Activated naive CD4-positive, alpha-beta T cell (primary cell): ENCODE measurements at regions not wholly inside any gene's neighbourhood (a gene's known extent, or its start where the extent isn't known, plus 50 kb on each side); places are given as distances from the start of the nearest gene placed in this dataset.

Experiments
- DNase-seq, 4 experiments: peaks; one replicate each; lab custom pipeline; 2025; lab: John Stamatoyannopoulos, UW

DNA sequence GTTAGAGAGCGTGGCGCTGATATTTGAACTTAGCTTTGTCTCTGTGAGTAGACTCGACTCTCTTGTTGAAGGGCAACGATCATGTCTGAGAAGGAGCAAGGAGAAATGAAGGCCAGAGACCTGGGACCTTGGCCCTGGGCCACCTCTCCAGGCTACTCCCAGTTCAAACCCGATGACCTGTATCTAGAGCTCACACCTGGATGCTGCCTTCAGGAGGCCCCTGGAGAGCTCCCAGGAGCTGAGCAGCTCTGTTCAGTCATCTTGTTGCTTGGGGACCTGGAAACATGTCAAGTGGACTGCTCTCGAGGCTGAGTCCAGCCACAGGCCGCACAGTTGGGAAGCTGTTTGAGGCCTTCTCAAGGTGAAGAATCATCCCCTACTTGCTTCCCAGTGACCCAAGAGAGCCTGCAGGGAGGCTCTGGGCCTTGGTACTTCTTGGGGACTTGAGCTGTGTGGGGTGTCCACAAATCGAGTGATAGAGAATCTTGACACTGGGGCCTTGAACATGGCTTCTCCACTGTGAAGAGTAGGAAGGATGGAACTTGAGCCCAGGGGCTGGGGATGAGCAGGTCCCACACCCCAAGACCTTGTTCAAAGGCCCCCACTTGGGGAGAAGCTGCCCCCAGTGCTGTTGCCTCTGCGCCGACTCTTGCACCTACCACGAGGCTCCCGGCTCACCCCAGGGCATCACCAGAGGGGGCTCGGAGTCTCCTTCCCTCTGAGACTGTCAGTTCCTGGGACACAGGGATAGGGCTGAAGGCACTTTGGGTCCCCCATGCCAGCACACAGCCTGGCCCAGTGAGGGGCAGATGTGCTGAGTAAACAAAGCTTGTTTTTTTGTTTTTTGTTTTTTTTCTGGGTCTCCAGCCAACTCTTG is 112.1 kb downstream of the IRX5 start:
- DNase-seq, result no peak

GRCh38 chr16:55043499-55043898 is 112.8 kb downstream of the IRX5 start:
- DNase-seq, result no peak

- no peak for DNase-seq
Measured at GRCh38 chr16:55044201-55044975, 113.7 kb downstream of the IRX5 start.

- DNase-seq, result no peak
Measured at GRCh38 chr16:55045329-55045728, 114.7 kb downstream of the IRX5 start.

GRCh38 chr16:55045756-55046460 is 115.2 kb downstream of the IRX5 start:
- DNase-seq, result no peak

DNA sequence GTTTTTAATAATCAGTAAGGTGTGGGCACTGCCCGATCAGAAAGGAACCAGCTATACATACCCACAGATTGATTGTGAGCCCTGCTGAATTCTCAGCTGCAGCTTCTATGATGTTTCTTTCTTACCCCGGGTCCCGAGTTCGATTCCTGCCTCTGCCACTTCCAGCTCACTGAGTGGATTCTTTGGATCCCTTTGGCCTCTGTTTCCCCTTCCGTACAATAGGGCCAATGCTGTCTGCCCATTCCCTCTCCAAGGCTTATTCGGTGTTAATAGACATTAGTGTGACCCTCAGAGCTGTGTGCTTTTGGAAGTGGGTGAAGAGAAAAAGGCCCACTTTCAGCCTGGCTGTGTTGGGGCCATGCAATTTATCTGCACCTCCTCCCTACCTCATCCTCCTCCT is 115.8 kb downstream of the IRX5 start:
- DNase-seq, result no peak

DNA sequence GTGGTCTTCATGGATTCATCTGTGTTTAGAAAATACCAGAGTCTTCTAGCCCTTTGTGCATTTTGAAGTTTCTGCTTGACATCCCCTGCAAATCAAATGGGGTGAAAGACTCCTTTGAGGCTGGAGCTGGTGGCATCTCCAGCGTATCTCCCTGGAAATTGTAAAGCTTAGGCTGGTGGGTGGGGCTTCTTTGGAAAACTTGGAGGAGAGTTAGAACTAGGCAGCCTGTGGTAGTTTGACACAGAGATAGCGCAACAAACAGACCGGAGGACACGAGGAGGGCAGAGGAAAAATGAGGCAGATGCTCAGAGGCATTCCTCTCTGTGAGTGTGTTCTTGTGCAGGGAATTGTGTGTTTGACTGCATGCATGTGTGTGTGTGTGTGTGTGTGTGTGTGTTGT is 116.3 kb downstream of the IRX5 start:
- no peak for DNase-seq

- no peak for DNase-seq
Measured at GRCh38 chr16:55047331-55047730, 116.7 kb downstream of the IRX5 start.

DNA sequence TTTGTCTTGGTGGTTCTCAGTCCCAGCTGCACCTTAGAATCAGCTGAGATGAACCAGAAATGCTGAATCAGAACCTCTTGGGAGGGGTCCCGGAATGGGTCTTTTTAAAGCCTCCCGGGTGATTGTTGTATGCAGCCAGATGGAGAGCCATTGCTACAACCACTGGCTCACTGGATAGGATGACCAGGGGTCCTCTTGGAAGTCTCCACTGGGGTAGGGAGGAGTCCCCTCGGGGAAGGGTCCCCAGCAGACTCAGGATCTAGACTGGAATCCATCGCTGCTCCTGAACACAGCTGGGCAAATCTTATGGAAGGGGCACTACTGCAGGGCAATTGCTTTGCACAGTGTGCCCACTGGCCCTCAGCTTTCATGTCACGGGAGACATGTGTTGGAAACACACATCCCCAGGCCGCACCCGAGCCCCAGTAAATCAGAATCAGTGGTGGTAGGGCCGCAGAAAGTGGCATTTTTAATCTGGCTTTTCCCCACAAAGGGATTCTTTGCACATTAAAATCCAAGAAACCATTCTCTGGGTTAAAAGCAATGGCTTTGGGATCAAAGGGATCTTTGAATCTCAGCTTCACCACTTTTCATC is 117.3 kb downstream of the IRX5 start:
- no peak for DNase-seq

GRCh38 chr16:55048745-55049144 is 118.1 kb downstream of the IRX5 start:
- DNase-seq, result no peak

- no peak for DNase-seq
Measured at GRCh38 chr16:55051571-55052347, 121.1 kb downstream of the IRX5 start.

- DNase-seq, result no peak
Measured at GRCh38 chr16:55052348-55052734, 121.7 kb downstream of the IRX5 start.

- no peak for DNase-seq
Measured at GRCh38 chr16:55052741-55053415, 122.2 kb downstream of the IRX5 start.

DNA sequence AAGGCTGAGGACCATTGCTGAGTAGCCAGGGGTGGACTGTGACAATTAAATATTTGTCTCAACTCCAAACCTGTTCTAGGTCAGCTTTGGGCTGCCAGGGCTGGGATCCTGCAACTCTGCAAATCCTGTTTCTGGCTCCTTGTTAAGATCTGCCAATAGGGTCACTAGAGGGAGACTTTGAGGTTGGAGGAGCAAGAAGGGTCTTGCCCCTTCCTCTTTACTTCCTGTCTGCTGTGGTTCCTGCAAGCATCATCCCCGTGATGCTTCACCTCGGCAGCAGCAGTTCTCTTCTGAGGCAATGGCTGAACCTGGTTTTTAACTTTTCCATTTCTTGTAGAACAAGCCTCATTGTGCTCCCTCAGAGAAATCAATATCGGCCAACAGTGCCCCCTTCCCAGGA is 124.6 kb downstream of the IRX5 start:
- no peak for DNase-seq

DNA sequence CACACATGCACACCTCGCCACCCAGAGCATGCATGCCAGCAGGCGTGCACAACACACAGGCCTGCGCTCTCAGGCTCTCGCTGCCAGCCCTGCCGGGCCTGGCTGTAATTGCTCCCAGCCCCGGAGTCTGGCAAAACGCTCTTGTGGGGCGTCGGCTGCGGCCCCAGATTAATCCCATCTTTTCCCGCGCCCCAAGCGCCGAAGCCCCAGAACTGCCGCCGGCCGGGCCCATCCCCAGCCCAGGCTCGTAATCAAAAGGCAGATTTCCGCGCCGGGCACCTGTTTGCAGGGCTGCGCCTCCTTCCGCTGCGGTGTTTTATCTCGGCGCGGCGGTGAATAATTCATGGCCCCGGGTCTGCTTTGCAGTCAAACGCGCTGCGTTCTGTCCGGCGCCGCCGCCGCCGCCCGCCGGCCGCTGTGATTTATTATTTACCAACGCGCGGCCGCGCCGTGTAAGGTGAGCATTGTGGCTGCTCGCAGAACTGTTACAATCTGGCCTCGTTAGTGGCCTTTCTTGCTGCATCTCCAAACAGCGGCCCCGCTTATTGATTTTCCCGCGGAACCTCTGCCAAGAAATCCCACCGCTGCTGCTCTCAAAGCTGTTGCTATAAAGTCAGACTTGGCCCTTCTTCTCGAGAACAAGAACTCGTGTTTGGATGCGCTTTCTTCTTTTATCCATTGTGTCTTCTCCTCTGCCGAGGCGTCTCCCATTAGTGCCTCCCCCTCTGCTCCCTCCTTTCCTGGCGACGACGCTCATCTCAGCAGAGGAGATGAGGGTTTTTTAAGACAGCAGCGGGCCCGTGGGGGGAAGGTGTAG is 126.1 kb downstream of the IRX5 start:
- no peak for DNase-seq

DNA sequence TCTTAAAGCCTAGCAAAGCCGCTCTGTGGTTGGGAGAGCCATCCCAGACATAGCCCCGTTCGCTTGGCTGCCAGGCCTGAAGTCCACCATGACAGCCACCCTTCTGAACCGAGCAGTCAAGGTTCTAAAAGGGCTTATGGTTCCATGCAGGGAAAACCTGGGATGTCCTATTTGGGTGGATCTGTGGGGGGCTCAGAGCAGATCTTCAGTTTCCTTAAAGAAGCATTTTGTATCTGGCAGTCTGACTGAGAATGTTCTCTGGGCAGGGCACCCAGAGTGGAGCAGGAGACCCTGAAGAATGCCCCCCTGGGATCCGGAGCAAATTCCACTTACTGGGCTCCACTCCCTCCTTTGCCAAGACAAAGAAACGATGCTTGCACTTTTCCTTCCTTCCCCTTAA is 127.2 kb downstream of the IRX5 start:
- no peak for DNase-seq

- no peak for DNase-seq
Measured at GRCh38 chr16:55058576-55058975, 127.9 kb downstream of the IRX5 start.

GRCh38 chr16:55059146-55059545 is 128.5 kb downstream of the IRX5 start:
- DNase-seq, result no peak

DNA sequence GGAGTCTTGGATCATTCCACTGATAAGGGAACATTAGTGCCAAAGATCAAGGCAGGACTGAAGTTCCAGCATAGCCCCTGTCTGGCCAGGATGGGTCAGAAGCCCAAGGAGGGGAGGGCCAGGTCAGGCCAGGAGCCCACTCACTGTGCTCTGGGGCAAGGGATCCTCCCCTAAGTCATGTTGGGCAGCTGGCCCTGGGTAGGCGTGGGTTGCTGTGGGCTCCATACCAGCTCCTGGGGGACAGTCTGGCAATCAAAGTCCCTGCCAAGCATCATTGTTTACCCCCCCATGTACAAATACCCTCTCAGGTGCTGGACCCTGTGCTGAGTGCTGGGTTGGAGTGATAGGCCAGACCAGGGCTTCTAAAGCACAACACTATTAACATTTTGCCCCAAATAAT is 130.5 kb downstream of the IRX5 start:
- no peak for DNase-seq

GRCh38 chr16:55062442-55062841 is 131.8 kb downstream of the IRX5 start:
- no peak for DNase-seq
